Cerebellar nuclear complex (tissue), 1 donor: ENCODE measurements at regions not wholly inside any gene's neighbourhood (a gene's known extent, or its start where the extent isn't known, plus 50 kb on each side); places are given as distances from the start of the nearest gene placed in this dataset.
"Not testable (repeated sequence)": the region's sequence is repeated elsewhere in the genome, so short reads cannot be mapped to it uniquely, and the experiment has no call there.

Experiments used
- DNase-seq, 2 experiments: peaks; one replicate each; lab custom pipeline; 2025; lab: John Stamatoyannopoulos, UW

DNA sequence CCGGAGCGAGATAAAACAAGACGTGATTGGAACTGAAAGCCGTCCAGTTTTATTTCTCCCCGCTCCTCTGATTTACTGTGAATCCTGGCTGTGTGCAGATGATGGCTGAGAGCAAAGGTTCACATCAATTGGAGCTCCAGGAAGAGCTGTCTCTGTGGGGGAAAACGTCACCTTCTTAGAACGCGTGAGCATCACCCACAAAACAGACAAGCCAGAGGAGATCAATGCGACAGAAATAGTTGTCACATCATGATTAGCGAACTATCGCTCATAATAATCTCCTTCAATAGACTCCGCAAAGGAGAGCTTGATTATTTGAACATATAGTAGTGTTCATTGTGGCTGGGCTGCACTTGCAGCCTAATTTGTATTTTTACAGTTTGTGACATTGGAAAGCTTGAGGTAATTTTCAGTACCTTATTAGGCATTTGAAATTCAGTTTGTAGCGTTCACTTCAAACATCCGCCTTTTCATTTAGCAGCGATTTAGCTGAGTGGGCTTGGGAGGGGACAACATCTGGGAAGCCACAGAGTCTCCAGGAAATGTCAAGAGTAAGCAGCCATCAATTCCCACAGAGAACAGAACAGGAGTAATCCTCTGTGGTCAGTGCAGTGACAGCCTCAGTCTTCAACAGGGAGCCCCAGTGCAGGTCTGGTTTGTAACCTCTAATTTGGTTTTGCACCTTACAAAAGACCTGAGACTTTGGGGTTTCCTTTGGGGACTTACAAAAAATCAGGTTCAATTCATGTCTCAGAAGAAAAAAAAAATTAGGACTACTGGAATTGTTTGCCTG lies 276.8 kb upstream of the PFKP start:
- no peak for DNase-seq

DNA sequence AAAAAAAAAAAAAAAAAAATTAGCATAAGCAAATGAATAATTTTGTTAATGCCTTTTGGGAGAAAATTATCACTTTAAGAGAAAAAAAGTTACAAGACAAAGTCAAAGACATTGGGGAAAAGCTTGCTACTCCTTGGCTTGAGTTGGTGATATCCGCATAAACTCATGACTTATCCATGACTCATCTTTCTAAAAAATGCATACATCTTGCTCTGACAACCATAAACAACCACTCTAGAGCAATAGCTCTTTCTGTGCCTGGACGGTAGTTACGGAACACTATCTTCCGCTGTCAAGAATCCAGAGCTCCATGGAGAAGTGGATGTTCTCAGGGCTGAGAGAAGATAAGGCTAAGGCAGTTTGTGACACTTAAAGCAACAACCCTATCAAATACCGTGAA lies 281.1 kb upstream of the PFKP start:
- no peak for DNase-seq

DNA sequence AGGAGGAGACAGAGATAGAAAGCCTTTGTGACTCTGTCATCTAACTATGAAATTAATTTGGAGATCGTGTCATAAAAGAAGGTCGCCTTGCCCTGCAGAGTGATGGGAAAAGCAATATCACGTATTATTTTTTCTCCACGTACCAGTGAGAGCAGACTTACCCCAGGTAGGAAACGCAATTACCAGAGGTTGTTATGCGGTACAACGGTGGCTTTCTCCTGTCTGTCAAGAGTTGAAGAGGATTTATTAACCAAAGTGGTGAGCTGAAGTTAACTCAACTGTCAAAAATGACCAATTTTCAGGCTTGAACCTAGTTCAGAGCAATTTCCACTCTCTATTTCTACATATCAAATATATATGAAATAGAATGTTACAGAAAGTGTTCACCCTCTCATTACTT lies 282.6 kb upstream of the PFKP start:
- no peak for DNase-seq

DNA sequence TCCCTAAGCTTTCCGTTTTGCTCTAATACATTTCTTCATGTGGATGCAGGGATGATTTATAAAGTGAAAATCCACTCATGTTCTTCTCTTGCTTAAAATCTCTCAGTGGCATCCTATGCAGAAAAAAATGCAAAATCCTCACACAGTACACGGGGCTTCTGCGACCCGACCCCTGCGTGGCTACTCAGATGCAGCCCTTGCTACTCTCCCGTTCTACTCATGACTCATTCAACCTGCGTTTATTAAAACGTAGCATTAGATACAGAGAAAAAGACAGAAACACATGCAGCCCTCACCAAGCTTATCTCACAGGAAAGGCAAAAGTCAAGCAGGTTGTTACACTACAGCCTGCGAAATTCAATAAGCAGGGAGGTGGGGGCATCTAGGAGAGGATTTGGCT lies 284.4 kb upstream of the PFKP start:
- no peak for DNase-seq

DNA sequence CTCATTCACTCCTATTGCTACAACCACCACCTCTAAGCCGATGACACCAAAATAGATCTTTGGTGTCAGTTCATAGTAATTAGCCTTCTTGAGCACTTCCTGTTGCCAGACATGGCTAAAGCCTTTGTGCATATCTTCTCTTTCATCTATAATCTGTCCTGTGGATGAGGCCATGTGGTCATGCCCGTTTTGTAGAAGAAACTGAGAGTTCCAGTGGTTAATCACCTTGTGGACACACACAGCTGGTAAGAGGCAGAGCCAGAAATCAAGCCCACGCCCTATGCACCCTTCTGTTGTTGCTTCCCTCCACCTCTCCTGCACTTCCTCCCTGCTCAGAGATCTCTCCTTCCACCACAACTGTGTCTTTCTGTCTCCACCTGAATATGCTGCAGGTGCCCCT lies 285.1 kb upstream of the PFKP start:
- no peak for DNase-seq

DNA sequence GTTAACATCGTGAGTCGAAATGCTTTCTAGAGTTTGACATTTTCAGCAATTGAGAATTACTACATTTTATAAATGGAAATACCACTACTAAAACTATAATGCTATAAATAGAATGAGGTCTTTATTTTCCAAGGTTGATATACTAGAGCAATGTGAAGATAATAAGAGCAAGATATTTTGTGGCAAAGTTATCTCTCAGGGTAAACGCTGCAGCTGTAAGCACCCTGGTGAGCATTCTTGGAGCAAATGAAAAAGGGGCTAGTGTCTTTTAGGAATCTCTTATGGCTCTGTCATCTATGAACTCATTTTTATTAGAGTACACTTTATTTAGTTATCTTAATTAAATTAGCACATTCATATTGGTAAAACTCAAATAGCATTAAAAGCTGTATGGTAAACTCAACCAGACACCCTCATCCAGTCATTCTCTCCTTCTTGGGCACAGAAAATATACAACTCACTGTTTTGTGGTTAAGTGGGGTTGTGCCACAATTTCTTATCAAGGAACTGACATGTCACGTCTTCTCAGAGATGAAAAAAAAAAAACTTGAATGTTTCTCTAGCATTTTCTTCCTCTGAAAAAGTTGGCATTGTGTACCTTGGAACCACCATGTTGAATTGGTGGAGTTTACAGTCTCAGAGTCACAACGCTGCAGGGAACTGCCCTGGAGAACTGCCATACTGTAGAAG lies 289.5 kb upstream of the PFKP start:
- DNase-seq: no peak

DNA sequence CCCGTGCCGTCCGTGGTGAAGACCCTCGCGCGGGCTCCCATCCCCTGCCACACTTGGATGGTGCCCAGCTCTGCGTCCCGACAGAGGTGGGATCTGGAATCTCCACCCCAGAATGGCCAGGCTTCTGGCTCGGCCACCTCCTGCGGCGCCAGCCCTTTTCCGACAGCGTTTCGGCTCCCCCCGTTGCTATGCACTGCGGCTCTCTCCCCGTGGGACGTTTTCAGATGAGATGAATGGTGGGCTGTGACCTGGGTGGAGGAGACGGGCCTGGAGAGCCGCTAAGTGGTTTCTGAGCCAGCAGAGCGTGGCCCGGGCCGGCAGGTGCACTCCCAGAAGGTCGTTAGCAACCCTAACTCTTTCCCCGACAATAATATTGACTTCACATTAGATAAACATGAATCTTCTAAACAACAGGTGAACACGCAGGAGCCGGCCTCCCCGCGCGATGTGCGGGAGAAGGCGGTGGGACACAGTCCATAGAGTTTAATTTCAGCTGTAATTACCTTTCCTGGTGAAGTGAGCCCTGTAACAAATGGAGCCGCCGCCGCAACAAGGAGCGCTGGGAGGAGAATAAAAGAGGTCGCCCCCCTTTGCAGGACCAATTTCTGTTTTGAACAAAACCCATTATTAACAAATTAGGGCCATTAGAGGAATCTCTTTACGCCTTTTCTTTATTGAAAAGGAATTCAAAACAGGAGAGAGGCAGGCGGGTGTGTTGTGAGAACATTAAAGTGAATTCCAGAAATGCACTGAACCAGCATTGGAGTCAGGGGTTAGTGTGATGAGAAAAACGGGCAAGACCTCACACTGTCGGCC lies 294.3 kb upstream of the PFKP start:
- DNase-seq: no peak

DNA sequence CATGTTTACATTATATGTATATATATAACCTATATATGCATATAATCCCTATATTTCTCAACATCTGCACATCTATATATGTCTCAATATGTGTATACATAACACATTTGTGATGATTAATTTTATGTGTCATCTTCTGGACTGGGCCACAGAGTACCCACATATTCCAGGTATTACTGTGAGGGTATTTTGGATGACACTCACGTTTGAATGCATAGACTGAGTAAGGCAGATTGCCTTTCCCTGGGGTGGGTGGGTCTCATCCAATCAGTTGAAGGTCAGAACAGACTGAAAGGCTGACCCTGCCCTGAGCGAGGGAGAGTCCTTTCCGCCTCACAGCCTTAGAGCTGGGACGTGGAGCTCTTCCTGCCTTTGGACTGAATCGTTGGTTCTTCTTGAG lies 295.2 kb upstream of the PFKP start:
- DNase-seq: no peak

DNA sequence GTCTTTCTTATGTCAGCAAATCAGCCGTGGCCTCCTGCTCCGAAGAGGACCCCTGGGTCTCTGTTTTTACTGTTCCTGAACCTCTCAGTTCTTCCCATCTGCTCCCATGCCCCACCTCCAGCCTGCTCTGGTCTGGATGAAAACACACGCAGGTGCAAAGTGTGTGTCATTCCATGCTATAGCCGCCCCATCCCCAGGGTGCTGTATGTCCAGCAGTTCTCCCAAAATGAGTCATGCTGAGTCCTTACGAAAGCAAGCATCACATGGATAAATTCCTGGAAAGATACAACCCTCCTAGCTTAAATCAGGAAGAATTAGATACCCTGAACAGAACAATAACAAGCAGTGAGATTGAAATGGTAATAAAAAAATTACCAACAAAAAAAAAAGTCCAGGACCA lies 300.1 kb upstream of the PFKP start:
- not testable (repeated sequence) for DNase-seq

DNA sequence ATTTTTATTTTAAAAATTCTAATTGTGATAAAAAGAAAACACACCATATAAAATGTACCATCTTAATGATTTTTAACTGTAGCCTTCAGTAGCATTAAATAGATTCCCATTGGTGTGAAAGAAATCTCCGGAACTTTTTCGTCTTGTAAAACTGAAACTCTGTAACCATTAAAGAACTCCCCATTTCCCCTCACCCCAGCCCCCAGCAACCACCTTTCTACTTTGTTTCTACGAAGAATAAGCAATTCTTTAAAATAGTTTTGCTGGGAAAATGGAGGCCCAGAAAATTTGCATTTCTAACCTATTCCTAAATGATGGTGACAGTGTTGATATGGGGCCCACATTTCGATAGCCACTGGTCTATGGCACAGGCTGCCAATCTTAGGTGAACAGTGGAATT lies 305.4 kb upstream of the PFKP start:
- no peak for DNase-seq

DNA sequence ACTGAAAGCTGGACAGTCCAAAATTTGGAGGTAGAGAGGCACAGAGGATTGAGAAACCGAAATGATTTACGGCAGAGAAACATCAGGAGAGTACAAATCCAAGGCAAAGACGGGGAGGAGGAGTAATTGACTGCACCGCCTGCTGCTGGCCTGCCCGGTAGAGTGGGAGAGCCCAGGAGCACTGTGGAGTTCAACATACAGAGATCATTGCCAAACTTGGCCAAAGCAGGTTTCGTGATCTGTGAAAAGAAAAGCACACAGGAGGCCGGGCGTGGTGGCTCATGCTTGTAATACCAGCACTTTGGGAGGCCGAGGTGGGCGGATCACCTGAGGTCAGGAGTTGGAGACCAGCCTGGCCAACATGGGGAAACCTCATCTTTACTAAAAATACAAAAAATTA lies 306.0 kb upstream of the PFKP start:
- no peak for DNase-seq

DNA sequence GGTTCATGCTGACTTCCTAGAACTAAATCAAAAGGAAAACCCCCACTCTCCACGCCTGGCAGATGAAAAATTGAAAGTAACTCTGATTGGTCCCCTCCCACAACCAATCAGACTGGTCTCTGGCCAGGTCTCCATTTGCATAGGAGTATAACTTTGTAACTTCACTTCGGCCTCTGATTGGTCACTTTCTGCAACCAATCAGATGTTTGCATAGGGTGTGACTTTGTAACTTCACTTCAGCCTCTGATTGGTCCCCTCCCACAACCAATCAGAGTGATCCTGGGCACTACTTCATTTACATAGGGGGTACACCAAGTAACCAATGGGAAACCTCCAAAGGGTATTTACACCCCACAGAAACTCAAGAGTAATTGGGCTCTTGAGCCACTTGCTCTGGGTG lies 306.6 kb upstream of the PFKP start:
- DNase-seq: no peak

DNA sequence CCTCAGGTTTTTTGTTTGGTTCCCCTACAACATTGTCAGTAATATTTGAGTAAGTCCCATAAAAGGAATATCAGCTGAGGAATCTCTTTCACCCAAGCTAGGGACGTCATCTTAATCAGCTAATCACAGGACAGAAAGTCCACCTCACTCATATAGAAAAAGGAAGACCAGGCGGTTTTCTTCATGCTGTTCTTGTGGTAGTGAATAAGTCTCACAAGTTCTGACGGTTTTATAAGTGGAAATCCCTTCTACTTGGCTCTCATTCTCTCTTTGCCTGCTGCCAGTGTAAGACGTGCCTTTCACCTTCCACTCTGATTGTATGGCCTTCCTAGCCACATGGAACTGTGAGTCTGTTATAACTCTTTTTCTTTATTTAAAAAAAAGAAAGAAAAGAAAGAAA lies 308.1 kb upstream of the PFKP start:
- DNase-seq: no peak

DNA sequence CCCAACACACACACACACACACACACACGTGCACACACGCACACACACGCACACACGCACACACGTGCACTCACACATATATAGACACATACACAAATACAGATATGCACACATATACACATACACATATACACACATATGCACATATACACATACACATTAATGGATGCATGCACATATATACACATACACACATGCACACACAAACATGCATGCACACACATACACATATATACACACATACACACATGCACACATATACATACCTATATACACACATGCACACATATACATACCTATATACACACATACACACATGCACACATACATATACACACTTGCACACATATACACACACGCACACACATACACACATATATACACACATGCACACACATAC lies 312.4 kb upstream of the PFKP start:
- DNase-seq: no peak

DNA sequence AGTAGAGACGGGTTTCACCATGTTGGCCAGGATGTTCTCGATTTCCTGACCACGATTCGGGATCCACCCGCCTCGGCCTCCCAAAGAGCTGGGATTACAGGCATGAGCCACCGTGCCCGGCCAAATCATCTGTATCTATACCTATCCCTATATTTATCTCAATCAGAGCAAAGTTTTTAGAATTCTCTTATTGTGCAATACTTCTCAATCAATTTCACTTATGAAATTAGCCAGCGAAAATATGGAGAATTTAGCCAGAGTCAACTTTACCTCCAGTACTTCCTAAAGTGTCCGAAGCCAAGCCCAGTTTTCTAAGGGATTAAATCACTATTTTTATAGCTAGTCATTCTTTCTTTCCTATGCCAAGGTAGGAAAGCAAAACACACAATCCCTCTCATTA lies 319.1 kb upstream of the PFKP start:
- DNase-seq: no peak

DNA sequence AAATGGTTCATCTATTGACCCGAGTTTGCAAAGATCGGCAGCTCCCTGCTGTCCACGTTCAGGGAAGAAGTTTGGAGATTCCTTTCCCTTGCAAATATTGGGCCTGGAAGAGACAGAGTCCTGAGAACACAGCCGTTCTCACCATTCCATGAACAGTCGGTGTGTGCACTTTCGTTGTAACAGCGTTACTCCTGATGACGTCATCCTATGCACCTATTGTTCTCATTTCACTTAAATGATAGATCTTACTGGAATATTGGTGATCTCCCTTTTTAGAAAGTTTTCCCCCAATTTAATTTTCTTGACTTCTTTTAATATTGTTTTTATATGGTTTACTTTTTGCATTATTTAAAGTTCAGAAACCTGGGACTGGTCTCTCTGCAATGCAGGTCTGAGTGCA lies 320.7 kb upstream of the PFKP start:
- no peak for DNase-seq

DNA sequence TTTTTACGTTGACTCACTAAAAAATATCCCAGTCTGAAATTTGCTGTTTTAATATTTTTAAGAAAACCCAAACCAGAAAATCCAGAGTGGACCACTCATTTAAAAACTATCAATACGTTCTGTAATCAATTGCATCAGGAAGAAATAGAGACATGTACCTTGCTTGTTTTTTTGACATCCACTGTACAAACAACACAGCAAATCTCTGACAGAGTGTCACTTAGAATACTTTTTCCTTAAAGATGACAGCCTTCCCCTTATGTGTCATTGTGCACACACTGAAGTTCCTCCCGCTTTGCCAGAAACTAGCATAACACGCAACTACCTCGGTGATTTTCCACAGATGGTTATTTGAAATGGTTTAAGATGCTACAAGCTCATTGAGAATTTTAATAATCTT lies 321.7 kb upstream of the PFKP start:
- DNase-seq: no peak

DNA sequence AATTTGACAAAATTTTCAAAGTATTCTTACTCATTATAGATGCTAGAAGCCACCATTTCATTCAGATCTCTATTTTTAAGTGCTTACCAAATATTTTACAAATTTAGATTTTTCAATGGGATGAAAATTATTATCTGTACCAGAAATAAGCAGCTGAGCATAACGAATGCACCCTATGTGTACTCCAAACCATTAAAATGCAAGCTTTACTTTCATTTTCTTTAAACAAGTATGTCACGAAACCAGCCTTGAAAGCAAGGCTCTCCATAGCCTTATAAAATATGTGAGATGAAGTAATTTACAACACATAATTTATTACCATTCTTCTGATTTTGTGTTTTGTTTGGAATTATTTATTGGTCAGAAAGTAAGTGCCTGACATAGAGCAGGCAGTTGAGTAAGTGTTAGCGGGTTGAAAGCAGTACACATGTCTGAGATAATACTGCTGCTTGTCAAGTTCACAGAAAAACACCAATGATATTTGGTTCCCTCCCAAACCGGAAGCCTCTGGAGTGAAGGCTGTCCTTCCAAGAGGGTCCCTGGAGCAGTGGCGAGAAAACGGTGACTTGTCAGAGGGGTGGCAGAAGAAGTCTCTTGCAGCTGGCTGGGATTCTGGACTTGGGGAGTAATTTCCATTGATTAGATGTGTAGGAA lies 322.7 kb upstream of the PFKP start:
- DNase-seq: no peak

DNA sequence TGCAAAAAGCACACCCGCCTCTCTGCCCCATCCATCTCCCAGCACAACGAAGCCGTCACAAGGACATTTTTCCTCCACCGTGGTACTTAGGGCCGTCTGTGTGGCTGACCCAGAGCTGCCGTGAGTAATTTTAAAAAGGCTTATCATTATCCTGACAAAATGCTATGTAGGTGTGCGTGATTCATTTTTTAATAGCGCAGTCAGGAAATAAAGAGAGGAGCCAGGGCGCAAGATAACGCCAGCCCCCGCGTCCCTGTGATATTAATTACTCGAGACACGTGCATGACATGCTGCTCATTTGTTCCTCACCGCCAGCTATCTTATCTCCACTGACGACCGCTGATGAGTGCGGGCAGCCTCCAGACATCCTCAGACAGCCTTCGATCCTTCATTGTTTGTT lies 332.7 kb upstream of the PFKP start:
- no peak for DNase-seq

DNA sequence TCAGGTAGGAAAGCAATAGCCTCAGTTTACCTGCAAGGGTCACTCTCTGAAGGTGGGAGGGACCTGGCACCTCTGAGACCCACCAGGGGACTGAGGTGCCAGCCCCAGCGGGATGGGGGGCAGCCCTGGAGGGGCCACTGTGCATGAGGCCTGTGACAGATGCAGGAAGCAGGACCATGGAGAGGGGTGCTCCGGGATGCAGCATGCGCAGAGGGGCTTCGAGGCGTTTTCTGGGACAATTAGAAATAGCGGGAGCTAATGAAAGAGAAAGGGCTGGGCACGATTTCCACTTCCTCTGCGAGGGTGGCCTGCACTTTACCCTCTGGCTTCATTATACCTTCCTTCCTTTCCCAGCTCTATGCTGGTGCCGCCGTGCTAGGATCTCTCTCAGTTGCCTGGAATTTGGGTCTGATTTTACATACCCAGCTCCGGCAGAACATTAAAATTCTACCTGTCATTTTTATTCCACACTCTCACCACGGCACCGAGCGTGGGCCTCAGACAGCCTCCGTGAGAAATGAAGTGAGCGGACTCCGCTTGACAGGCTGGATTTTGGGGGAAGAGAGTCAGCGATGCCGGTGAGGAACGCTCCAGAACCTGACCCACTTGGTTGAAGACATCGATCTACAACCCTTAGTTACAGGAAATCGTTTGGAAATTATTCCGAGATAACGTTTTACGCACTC lies 333.9 kb upstream of the PFKP start:
- no peak for DNase-seq

DNA sequence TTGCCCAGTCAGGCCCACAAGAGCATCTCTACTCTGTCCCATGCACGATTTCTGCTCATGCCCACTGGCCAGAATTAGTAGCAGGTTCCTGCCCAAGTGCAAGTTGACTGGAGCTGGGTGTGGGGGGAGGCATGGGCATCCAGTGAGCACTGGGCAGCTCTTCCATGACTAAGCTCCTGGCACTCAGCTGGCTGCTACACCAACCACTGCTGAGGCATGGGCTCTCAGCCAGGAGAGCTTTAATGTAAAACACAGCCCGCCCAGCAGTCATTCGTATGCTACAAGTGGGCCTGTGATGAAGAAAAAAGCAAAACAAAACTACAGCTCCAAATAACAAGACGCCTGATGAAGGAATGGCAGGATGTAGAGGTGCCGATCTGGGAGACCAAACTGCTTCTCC lies 335.4 kb upstream of the PFKP start:
- no peak for DNase-seq

DNA sequence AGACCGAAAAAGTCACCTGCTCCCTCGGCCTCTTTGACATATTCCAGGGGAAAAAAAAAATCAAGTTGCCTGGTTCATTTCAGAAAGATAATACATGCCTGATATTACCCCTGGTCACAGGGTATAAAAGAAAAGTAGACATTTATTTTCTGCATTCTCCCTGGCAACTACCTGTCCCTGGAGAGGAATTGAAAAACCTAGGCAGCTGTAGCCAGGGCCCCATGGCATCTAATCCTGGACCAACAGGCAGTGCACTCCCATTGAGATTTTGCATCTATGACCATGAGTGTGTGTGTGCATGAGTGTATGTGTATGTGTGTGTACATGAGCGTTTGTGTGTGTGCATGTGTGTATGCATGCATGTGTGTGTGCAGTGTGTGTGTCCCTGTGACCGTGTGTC lies 338.2 kb upstream of the PFKP start:
- no peak for DNase-seq
